SK-N-SH treated with all-trans-retinoic acid at 6 μM for 48 hours (cell line): ENCODE measurements at regions not wholly inside any gene's neighbourhood (a gene's known extent, or its start where the extent isn't known, plus 50 kb on each side); places are given as distances from the start of the nearest gene placed in this dataset.

Experiments used
- ARNTL ChIP-seq: fragments of 450-650 bp; formaldehyde crosslinking; IDR thresholded peaks from 2 replicates; pipeline ENCODE4 v1.5.0; 2020; ENCODE audit warnings: low read depth, mild to moderate bottlenecking, moderate library complexity, borderline replicate concordance
- BACH2 ChIP-seq: fragments of 250-450 bp; sonication (Bioruptor Pico); IDR thresholded peaks from 2 replicates; pipeline ENCODE4 v1.9.0; 2021; ENCODE audit warnings: mild to moderate bottlenecking, borderline replicate concordance
- CSRNP3 ChIP-seq: fragments of 250-450 bp; sonication (Bioruptor Pico); IDR thresholded peaks from 2 replicates; pipeline ENCODE4 v1.5.1; 2021; ENCODE audit warnings: mild to moderate bottlenecking, moderate library complexity
- GLIS3 ChIP-seq: fragments of 250-450 bp; sonication (Bioruptor Pico); IDR thresholded peaks from 2 replicates; pipeline ENCODE4 v1.5.0; 2020; ENCODE audit warnings: mild to moderate bottlenecking, moderate library complexity
- POU6F1 ChIP-seq: fragments of 250-450 bp; sonication (Bioruptor Pico); IDR thresholded peaks from 2 replicates; pipeline ENCODE4 v1.8.0; 2021; ENCODE audit warnings: low read depth, mild to moderate bottlenecking, moderate library complexity, borderline replicate concordance
- ZFP30 ChIP-seq: fragments of 450-650 bp; formaldehyde crosslinking; IDR thresholded peaks from 2 replicates; pipeline ENCODE4 v1.5.0; 2022; ENCODE audit warnings: mild to moderate bottlenecking, moderate library complexity
- ZNF565 ChIP-seq: fragments of 450-650 bp; formaldehyde crosslinking; conservative IDR thresholded peaks from 2 replicates; pipeline ENCODE4 v1.5.0; 2020; ENCODE audit warnings: low read depth, mild to moderate bottlenecking, moderate library complexity
- TF ChIP-seq, protein P1 (sequence below): fragments of 250-450 bp; sonication (Bioruptor Pico); IDR thresholded peaks from 2 replicates; pipeline ENCODE4 v1.5.0; 2020; ENCODE audit warnings: mild to moderate bottlenecking, moderate library complexity

GRCh38 chr6:77030929-77031674 lies 432.2 kb downstream of the HTR1B start:
- TF ChIP-seq ZNF565 (no peak), ARNTL (CRISPR knock-in tag) (no peak), BACH2 (CRISPR knock-in tag) (no peak), ZFP30 (CRISPR knock-in tag) (no peak), GLIS3 (CRISPR knock-in tag) (no peak), POU6F1 (CRISPR knock-in tag) (no peak), CSRNP3 (no peak)
- TF ChIP-seq, protein P1, sequence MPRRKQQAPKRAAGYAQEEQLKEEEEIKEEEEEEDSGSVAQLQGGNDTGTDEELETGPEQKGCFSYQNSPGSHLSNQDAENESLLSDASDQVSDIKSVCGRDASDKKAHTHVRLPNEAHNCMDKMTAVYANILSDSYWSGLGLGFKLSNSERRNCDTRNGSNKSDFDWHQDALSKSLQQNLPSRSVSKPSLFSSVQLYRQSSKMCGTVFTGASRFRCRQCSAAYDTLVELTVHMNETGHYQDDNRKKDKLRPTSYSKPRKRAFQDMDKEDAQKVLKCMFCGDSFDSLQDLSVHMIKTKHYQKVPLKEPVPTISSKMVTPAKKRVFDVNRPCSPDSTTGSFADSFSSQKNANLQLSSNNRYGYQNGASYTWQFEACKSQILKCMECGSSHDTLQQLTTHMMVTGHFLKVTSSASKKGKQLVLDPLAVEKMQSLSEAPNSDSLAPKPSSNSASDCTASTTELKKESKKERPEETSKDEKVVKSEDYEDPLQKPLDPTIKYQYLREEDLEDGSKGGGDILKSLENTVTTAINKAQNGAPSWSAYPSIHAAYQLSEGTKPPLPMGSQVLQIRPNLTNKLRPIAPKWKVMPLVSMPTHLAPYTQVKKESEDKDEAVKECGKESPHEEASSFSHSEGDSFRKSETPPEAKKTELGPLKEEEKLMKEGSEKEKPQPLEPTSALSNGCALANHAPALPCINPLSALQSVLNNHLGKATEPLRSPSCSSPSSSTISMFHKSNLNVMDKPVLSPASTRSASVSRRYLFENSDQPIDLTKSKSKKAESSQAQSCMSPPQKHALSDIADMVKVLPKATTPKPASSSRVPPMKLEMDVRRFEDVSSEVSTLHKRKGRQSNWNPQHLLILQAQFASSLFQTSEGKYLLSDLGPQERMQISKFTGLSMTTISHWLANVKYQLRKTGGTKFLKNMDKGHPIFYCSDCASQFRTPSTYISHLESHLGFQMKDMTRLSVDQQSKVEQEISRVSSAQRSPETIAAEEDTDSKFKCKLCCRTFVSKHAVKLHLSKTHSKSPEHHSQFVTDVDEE (CRISPR knock-in tag), result no peak
